H7 (cell line): ENCODE measurements at regions not wholly inside any gene's neighbourhood (a gene's known extent, or its start where the extent isn't known, plus 50 kb on each side); places are given as distances from the start of the nearest gene placed in this dataset.

Experiments
- DNase-seq: peaks from one replicate; pipeline ENCODE4 v3.0.0; 2012
- H3K27me3 ChIP-seq: 2 replicates; pipeline ENCODE4 v1.6.0; 2011; ENCODE audit warnings: mild to moderate bottlenecking, low read length; ENCODE audit not compliant: control insufficient read depth, insufficient read depth
- H3K36me3 ChIP-seq: replicated peaks from 2 replicates; pipeline ENCODE4 v1.5.1; 2011; ENCODE audit warnings: low read length; ENCODE audit not compliant: control insufficient read depth, insufficient read depth
- H3K4me3 ChIP-seq: 2 replicates; pipeline ENCODE4 v1.5.1; 2011; ENCODE audit warnings: low read depth, mild to moderate bottlenecking, control low read depth, low read length, moderate library complexity; ENCODE audit not compliant: insufficient read depth

DNA sequence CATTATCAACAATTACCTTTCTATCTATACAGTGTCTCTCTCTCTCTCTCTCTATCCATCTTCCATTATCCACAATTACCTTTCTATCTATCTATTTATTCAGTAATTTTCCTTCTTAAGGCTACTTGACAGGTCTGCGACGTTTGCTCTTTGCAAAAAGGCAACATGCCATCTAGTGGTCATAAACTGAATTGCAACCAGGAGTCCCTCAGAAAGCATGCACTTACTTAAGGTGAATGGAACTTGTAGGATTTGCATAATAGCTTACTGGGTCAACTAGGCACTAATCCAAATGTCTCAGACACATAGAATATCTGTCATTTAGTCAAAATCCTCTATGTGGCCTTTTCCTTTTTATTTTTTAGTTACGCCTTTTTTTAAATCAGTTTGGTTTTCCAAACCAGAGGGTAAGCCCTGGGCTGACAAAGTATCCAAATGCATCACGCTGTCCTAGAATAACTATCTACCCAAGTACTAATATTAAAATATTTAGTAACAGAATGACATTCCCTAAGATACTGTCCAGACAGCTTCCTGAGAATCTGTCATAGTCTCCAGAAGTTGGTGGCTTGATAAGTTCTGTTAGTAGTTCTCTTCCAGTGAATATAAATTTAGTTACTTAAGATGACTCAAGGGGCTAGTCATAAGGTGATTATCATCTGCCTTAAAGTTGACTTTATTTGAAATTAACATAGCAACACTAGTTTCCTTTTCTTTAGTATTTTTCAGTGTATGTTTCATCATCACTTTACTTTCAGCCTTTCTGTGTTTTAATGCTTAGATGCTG, 208.3 kb downstream of the PPP1R3A start:
- no peaks in the 10 kb centered on the region for H3K36me3 ChIP-seq
- no peaks in the 10 kb centered on the region for H3K27me3 ChIP-seq
- DNase-seq, result peak; percentile 43
- no peak overlapping the region for H3K4me3 ChIP-seq

DNA sequence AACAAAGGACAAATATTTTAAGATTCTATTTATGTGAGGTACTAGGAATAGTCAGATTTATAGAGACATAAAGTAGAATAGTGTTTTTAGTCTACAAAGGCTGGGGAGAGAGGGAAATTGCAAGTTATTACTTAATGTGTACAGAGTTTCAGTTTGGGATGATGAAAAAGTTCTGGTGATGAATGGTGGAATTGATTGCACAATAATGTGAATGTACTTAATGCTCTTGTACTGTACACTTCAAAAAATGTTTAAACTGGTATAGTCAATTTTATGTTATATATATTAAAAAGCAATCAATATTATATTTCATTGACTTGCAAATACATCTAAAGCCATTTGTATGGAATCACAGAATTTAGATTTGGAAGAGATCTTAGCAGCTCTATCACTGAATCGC, 213.4 kb downstream of the PPP1R3A start:
- H3K4me3 ChIP-seq, result no peak overlapping the region
- H3K36me3 ChIP-seq, result no peaks in the 10 kb centered on the region
- DNase-seq, result no peak
- H3K27me3 ChIP-seq, result no peaks in the 10 kb centered on the region

DNA sequence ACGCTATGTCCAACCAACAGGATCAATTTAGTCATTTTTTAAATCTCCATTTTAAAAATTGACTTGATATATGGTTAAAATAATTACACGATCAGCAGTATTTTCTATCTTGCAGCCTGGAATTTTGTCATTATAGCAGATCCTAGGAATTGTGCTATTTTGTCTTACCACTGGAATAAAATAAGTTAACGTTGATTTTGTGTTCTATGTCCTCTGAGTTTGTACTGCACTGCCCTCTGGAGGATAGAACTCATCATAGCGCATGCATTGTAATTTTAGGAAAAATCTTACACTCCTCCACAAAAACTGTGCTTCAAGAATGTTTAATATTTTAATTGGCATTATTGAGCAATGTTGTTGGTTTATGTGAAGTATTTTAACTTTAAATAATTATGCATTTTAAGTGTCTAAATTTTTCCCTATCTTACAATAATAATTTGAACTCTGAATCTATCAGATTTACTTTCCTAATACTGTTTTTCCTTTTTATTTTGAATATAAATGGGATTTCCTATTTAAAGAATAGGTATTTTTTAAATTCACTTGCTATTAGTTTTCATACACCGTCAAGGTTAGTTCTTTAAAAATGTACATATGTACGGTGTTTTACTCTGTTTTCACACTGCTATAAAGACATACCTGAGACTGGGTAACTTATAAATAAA, 220.1 kb downstream of the PPP1R3A start:
- DNase-seq, result peak; percentile 3
- Histone ChIP-seq H3K4me3 (no peak overlapping the region), H3K36me3 (no peaks in the 10 kb centered on the region), H3K27me3 (no peaks in the 10 kb centered on the region)

DNA sequence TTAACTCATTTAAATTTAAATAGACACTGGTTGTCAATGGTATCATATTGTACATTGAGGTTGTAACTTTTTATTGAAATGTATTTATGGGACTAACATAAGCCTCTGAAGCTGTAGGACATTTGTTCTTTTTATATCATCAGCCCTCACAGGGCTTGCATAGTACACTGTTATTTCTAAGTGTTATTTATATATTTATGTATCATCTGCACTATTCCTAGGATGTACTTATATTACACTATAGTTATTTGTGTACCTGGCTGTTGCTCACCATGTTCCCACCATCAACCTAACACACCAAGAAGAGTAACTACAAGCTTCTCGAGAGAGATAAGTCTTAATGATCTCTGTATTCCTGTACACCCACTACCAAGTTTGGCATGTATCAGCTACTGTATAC, 224.7 kb downstream of the PPP1R3A start:
- Histone ChIP-seq H3K27me3 (no peaks in the 10 kb centered on the region), H3K36me3 (no peaks in the 10 kb centered on the region), H3K4me3 (no peak overlapping the region)
- no peak for DNase-seq

DNA sequence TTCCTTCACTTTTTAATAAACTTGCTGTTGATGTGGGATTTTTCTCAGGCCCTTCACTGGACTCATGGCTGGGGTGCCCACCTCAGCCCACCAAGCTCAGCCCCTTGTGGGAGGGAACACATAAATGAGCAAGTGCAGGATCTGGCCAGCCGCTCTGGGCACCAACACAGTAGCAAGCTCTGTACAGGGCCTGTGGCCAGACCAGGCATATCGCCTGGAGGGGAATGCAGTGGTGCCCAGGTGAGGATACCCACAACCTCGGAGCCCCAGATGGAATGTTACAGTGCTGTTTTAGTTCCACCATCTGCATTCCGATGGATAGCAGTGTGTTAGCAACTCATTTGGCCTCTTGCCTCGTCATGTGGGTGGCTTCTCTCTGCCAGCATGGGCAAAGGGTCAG, 234.6 kb downstream of the PPP1R3A start:
- Histone ChIP-seq H3K36me3 (no peaks in the 10 kb centered on the region), H3K27me3 (no peaks in the 10 kb centered on the region), H3K4me3 (no peak overlapping the region)
- DNase-seq, result no peak

DNA sequence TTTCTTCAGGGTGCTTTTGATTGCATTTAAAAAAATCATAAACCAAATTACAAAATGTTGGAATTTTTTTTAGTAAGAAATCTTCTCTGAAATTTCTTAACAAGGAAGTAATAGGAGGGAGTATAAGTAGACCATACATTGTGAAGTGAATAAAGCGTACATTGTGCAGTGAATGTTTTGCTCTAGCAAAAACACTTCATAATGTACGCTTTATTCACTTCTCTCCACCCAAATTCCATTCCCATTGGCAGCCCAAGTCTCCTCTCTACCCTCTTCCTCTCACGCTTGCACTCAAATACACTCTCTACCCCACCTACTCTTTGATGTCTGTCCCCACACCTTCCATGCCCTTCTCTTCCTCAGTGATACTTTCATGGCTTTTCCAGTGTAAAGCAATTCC, 241.0 kb downstream of the PPP1R3A start:
- Histone ChIP-seq H3K27me3 (no peaks in the 10 kb centered on the region), H3K36me3 (no peaks in the 10 kb centered on the region), H3K4me3 (no peak overlapping the region)
- DNase-seq, result no peak

DNA sequence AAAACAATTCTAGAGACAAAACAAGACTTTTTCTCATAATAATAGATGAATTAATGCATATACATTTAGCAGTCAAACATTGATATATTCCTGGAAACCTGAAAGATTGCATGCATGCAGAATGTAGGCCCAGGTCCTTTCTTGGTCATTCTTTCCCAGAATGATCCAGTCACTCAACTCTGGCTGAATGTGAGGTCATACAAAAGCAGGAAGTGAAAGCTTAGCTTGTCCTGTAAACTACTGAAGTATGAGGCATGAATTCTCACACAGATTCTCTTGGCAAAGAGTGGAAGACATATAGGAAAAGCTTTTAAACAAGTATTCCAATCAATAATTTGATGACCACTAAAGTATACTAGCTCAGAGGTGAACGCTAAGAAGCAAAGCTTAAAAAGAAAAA, 253.9 kb downstream of the PPP1R3A start:
- H3K27me3 ChIP-seq, result no peaks in the 10 kb centered on the region
- no peak for DNase-seq
- no peaks in the 10 kb centered on the region for H3K36me3 ChIP-seq
- H3K4me3 ChIP-seq, result no peak overlapping the region

DNA sequence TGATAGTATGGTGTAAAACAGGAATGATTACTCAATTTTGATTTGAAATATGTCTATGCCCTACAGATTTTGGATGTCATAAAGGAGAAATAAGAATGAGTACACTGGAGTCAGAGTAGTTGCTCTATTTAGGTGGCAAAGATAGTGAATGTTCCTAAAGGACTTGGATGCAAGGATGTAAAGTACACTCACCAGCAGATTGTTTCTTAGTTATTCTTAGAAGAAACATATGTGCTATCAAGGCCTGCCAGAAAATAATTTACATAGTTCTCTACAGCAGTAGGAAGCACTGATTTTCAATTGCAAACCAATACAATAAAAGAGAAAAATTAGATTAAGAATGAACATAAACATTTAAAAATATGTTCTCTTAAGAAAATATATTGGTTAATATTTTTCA, 259.4 kb downstream of the PPP1R3A start:
- Histone ChIP-seq H3K27me3 (no peaks in the 10 kb centered on the region), H3K36me3 (no peaks in the 10 kb centered on the region), H3K4me3 (no peak overlapping the region)
- no peak for DNase-seq

DNA sequence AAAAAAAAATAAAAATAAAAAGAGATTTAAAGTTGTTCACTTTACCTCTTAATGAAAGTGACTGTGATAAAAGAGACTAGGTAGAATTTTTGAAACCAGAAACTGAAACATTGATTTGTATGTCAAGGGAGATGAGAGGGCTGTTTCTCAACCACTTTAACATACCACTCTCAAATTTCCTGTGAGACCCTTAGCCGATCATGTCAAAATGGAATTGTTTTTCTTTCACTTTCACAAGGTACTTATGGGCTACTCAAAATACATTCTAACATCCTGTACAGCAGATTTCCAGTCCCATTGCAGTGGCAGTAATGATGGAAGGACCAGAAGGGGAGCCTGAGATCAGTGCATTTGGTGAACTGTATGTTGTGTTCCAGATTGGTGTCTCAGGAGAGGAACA, 261.2 kb downstream of the PPP1R3A start:
- H3K27me3 ChIP-seq, result no peaks in the 10 kb centered on the region
- DNase-seq, result no peak
- H3K36me3 ChIP-seq, result no peaks in the 10 kb centered on the region
- no peak overlapping the region for H3K4me3 ChIP-seq

DNA sequence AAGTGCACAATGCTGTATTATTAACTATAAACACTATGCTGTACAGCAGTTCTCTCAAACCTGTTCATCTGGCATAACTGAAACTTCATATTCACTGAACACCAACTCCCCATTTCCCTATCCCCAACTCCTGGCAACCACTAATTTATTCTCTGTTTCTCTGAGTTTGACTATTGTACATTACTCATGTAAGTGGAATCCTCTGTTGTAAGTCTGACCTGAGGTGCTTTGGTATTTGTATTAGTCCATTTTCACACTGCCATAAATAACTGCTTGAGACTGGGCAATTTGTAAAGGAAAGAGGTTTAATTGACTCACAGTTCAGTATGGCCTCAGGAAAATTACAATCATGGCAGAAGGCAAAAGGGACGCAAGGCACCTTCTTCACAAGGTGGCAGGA, 266.3 kb downstream of the PPP1R3A start:
- Histone ChIP-seq H3K36me3 (no peaks in the 10 kb centered on the region), H3K4me3 (no peak overlapping the region), H3K27me3 (no peaks in the 10 kb centered on the region)
- no peak for DNase-seq

DNA sequence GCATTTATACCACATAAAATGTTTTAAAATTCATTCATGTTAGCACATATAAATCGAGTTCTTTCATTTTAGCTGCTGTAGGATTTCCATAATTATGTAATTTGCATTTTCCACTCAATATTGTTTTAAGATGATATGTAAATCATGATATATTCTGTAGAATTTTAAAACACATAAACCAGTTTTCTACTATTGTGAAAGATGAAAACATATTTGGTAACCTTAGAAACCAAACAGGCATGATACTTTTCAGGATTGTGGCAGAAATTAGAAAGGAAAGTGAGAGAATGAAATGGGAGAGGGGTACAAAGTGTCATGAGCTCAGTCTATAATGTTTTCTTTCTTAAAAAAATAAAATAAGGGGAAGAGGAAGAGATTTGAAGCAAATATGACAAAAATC, 269.3 kb downstream of the PPP1R3A start:
- Histone ChIP-seq H3K36me3 (no peaks in the 10 kb centered on the region), H3K27me3 (no peaks in the 10 kb centered on the region), H3K4me3 (no peak overlapping the region)
- DNase-seq, result no peak

DNA sequence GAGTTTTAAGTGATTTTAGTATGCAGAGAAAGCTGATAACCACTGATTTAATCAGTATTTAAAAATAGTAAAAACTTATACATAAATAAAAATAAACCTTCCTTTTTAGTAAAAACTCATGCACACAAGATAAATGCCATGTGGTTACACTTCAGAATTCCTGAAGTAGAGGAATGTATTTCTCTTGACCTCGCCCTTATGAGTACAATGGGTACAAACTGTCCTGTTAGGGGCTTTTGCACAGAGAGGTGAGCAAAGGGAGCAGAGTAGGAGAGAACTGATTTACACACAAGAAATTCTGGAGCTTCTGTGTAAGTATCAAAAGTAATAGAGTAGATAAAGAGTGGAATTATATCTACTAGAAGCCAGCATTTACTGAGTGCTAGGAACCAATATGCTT, 279.6 kb downstream of the PPP1R3A start:
- no peak for DNase-seq
- Histone ChIP-seq H3K4me3 (no peak overlapping the region), H3K36me3 (no peaks in the 10 kb centered on the region), H3K27me3 (no peaks in the 10 kb centered on the region)

DNA sequence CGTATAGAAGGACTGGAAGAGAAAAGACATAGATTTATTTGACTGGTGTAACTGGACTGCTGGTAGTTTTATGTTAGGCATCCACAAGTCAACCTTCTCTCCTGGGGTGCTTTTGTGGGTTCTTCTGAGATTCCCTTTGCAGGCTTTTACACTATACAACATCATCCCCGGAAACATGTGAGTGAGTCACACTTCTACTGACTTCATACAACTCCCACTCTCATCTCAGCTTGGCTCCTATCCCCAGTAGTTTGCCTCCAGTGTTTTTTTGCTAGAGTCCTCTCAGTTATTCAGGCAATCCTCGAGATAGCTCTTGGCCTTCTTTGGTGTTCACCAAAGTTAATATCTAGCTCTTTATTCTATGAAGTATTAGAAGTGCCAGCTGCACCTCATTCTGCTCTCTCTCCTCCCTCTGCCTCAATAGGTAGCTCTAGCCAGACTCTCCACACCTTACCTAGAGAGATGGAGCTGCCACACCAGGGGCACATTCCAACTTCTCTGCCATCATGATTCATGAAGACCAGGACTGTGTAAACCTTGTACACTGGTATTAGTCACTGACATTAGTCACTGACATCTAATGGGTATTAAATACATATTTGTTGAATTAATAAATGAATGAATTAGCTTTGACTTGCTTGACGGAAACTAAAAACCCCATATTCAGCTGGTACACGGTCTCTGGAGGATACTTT, 281.9 kb downstream of the PPP1R3A start:
- no peak for DNase-seq
- no peaks in the 10 kb centered on the region for H3K36me3 ChIP-seq

DNA sequence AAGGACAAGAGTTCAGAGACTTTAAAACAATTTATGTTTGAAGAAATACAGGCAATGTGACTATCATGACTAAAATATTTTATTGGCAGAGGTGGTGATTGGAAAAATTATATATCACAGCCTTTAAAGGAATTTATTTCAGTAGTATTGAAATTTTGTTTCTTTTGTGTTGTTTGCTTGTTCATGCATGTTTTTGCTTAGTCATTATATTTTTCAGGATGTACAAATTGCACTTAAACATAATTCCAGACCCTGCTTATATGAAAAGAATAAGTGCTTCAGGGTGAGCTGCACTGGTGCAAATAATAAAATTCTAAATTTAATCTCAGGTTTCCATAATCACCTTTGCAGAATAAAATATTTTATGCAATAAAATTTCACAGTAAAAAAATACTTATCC, 283.3 kb downstream of the PPP1R3A start:
- Histone ChIP-seq H3K4me3 (no peak overlapping the region), H3K27me3 (no peaks in the 10 kb centered on the region), H3K36me3 (no peaks in the 10 kb centered on the region)
- no peak for DNase-seq

More for the DNA sequence above, 281.9 kb downstream of the PPP1R3A start:
- Histone ChIP-seq H3K4me3 (no peak overlapping the region), H3K27me3 (no peaks in the 10 kb centered on the region)

DNA sequence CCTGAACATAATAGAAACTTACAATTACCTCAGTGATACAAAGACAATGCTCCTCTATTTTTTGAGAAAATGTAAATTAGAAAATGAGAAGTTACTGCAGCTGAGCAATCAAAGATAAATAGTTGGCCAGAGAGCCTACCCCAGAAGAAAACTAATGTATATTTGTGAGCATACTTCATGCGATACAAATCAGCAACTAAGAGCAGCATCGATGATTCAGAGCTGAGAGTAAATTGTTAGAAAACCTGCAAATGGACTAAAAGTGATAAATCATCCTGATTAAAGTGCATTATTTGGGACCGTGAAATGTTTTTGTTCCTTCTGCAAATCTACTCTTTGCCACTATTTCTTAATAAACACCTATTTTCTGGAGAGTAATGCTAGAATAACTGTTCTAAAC, 285.7 kb downstream of the PPP1R3A start:
- H3K36me3 ChIP-seq, result no peaks in the 10 kb centered on the region
- DNase-seq, result no peak
- no peak overlapping the region for H3K4me3 ChIP-seq
- no peaks in the 10 kb centered on the region for H3K27me3 ChIP-seq
